Astrocyte (in vitro differentiated cells and primary cell): ENCODE measurements at regions not wholly inside any gene's neighbourhood (a gene's known extent, or its start where the extent isn't known, plus 50 kb on each side); places are given as distances from the start of the nearest gene placed in this dataset.
A peak's percentile ranks its signal among the peaks of the same experiment; 100 is the strongest.

Source experiments
- DNase-seq: peaks from one replicate; pipeline ENCODE4 v3.0.0-alpha.2; 2010; ENCODE audit warnings: low read depth
- FAIRE-seq: peaks from 2 replicates; lab custom pipeline; 2011; peaks lifted over from hg19 to GRCh38; lab: Jason Lieb, UNC
- H2AFZ ChIP-seq: 2 replicates; pipeline ENCODE4 v1.6.0; 2012; ENCODE audit warnings: low read depth, low read length, inconsistent platforms
- H3K27ac ChIP-seq: 2 replicates; pipeline ENCODE4 v1.5.1; 2011; ENCODE audit warnings: low read depth, low read length, inconsistent platforms
- H3K27me3 ChIP-seq: 2 replicates; pipeline ENCODE4 v1.6.0; 2011; ENCODE audit warnings: low read length, inconsistent platforms; ENCODE audit not compliant: insufficient read depth
- H3K36me3 ChIP-seq: 2 replicates; pipeline ENCODE4 v1.5.1; 2011; ENCODE audit warnings: low read length, inconsistent platforms; ENCODE audit not compliant: insufficient read depth
- H3K4me1 ChIP-seq: 2 replicates; pipeline ENCODE4 v1.5.1; 2011; ENCODE audit warnings: low read length, inconsistent platforms; ENCODE audit not compliant: insufficient read depth
- H3K4me2 ChIP-seq: 2 replicates; pipeline ENCODE4 v1.6.0; 2012; ENCODE audit warnings: low read length, inconsistent platforms
- H3K4me3 ChIP-seq: 2 replicates; pipeline ENCODE4 v1.5.1; 2011; ENCODE audit warnings: low read depth, mild to moderate bottlenecking, low read length, inconsistent platforms; ENCODE audit not compliant: insufficient read depth
- H3K79me2 ChIP-seq: 2 replicates; pipeline ENCODE4 v1.6.0; 2012; ENCODE audit warnings: mild to moderate bottlenecking, low read length, inconsistent platforms; ENCODE audit not compliant: insufficient read depth
- H3K9ac ChIP-seq: 2 replicates; pipeline ENCODE4 v1.6.0; 2012; ENCODE audit warnings: mild to moderate bottlenecking, low read length, inconsistent platforms
- H3K9me3 ChIP-seq: 2 replicates; pipeline ENCODE4 v1.5.1; 2012; ENCODE audit warnings: low read depth, mild to moderate bottlenecking, low read length, inconsistent platforms; ENCODE audit not compliant: insufficient read depth
- H4K20me1 ChIP-seq: 2 replicates; pipeline ENCODE4 v1.6.0; 2012; ENCODE audit warnings: low read length, inconsistent platforms; ENCODE audit not compliant: insufficient read depth
- H3K27ac Mint-ChIP-seq: one replicate; pipeline ENCODE4 v1.8.0; 2021; ENCODE audit warnings: mild to moderate bottlenecking, mixed read lengths; ENCODE audit not compliant: unreplicated experiment
- H3K27me3 Mint-ChIP-seq: one replicate; pipeline ENCODE4 v1.8.0; 2021; ENCODE audit warnings: low read depth, mixed read lengths; ENCODE audit not compliant: unreplicated experiment
- H3K36me3 Mint-ChIP-seq: one replicate; pipeline ENCODE4 v1.8.0; 2021; ENCODE audit warnings: low read depth, mixed read lengths; ENCODE audit not compliant: unreplicated experiment
- H3K4me1 Mint-ChIP-seq: one replicate; pipeline ENCODE4 v1.8.0; 2021; ENCODE audit warnings: low read depth, mixed read lengths; ENCODE audit not compliant: unreplicated experiment
- H3K4me3 Mint-ChIP-seq: one replicate; pipeline ENCODE4 v1.8.0; 2021; ENCODE audit warnings: mild to moderate bottlenecking, moderate library complexity, mixed read lengths; ENCODE audit not compliant: unreplicated experiment
- H3K9me3 Mint-ChIP-seq: one replicate; pipeline ENCODE4 v1.8.0; 2021; ENCODE audit warnings: mild to moderate bottlenecking, mixed read lengths; ENCODE audit not compliant: unreplicated experiment
- CTCF ChIP-seq: IDR thresholded peaks from 2 replicates; pipeline ENCODE4 v1.5.1; 2011; ENCODE audit warnings: low read depth, mild to moderate bottlenecking, inconsistent platforms, low read length, moderate library complexity; ENCODE audit not compliant: insufficient read depth
- EZH2 ChIP-seq: IDR thresholded peaks from 2 replicates; pipeline ENCODE4 v1.6.1; 2012; ENCODE audit warnings: mild to moderate bottlenecking, low read length, inconsistent platforms; ENCODE audit not compliant: insufficient read depth

DNA sequence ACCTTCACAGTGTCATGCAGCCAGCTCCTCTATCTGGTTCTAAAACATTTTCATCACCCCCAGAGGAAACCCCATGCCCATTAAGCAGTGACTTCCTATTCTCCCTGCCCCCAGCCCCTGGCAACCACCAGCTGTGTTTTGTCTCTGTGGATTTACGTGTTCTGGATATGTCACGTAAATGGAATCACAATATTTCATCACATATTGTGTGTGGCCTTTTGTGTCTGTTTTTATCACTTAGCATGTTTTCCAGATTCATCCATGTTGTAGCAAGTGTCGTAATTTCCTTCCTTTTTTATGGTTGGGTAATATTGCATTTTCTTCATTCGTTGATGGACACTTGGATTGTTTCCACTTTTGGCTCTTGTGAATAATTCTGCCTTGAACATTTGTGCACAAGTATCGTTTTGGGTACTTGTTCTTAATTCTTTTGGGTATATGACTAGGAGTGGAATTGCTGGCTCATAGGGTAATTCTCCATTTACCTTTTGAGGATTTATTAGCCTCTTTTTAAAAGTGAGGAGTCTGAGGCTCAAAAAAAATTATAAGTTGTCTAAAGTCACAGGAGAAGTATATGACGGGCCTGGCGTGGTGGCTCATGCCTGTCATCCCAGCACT lies 127.0 kb downstream of the MRPS6 start:
- H3K4me3 Mint-ChIP-seq: no peak overlapping the region

GRCh38 chr21:34201001-34201400 lies 127.6 kb downstream of the MRPS6 start:
- no peak for TF ChIP-seq CTCF
- no peak for TF ChIP-seq EZH2
- H3K36me3 Mint-ChIP-seq: no peaks in the 10 kb centered on the region
- H3K4me1 Mint-ChIP-seq: peaks cover 24% of the 10 kb centered on the region
- H3K27ac ChIP-seq: no peak overlapping the region
- no peaks in the 10 kb centered on the region for H4K20me1 ChIP-seq
- H2AFZ ChIP-seq: peak overlapping the region; percentile 91
- peaks cover 14% of the 10 kb centered on the region for H3K4me1 ChIP-seq
- no peaks in the 10 kb centered on the region for H3K79me2 ChIP-seq
- no peak overlapping the region for H3K4me3 Mint-ChIP-seq
- no peak overlapping the region for H3K4me3 ChIP-seq
- DNase-seq (no peak), FAIRE-seq (no peak)
- H3K27me3 ChIP-seq: peaks cover 3% of the 10 kb centered on the region
- H3K9ac ChIP-seq: no peak overlapping the region
- no peaks in the 10 kb centered on the region for H3K27me3 Mint-ChIP-seq
- H3K4me2 ChIP-seq: peak overlapping the region; percentile 92
- no peaks in the 10 kb centered on the region for H3K9me3 ChIP-seq
- no peaks in the 10 kb centered on the region for H3K36me3 ChIP-seq
- no peaks in the 10 kb centered on the region for H3K9me3 Mint-ChIP-seq
- no peak overlapping the region for H3K27ac Mint-ChIP-seq

More for the DNA sequence above, 127.0 kb downstream of the MRPS6 start:
- Histone ChIP-seq H3K9ac (no peak overlapping the region), H2AFZ (no peak overlapping the region), H3K79me2 (no peaks in the 10 kb centered on the region), H4K20me1 (no peaks in the 10 kb centered on the region), H3K4me2 (no peak overlapping the region), H3K27me3 (peaks cover 3% of the 10 kb centered on the region), H3K4me3 (no peak overlapping the region), H3K27ac (no peak overlapping the region), H3K4me1 (peaks cover 14% of the 10 kb centered on the region), H3K36me3 (no peaks in the 10 kb centered on the region), H3K9me3 (no peaks in the 10 kb centered on the region)
- H3K4me1 Mint-ChIP-seq: peaks cover 21% of the 10 kb centered on the region
- no peak overlapping the region for H3K27ac Mint-ChIP-seq
- H3K36me3 Mint-ChIP-seq: no peaks in the 10 kb centered on the region
- no peak for TF ChIP-seq EZH2
- TF ChIP-seq CTCF: no peak
- no peaks in the 10 kb centered on the region for H3K9me3 Mint-ChIP-seq
- no peaks in the 10 kb centered on the region for H3K27me3 Mint-ChIP-seq
- FAIRE-seq (no peak), DNase-seq (no peak)

DNA sequence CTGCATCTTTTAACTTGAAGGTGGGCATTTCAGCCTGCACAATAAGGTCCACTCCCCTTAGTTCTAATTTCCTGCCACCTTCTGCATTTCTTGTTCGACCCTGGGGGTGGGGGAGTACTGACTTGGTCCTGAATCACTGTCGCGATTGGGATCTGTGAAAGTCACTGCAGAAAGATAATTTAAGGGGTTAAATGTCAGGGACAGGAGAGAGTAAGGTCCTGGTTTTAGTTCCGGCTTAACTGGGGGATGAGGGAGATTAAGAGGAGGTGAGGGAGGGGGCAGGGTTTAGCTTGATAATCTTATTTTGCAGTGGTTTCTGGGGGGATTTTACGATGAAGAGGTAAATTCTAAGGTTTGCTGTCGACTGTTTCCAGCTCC lies 128.1 kb downstream of the MRPS6 start:
- H3K4me1 Mint-ChIP-seq: peaks cover 25% of the 10 kb centered on the region

More for the DNA sequence above, 128.1 kb downstream of the MRPS6 start:
- H2AFZ ChIP-seq: peak overlapping the region; percentile 91
- peak overlapping the region; percentile 82 for H3K4me3 Mint-ChIP-seq
- peak overlapping the region; percentile 45 for H3K27ac Mint-ChIP-seq
- no peaks in the 10 kb centered on the region for H3K27me3 Mint-ChIP-seq
- no peak for DNase-seq
- no peaks in the 10 kb centered on the region for H3K36me3 Mint-ChIP-seq
- no peaks in the 10 kb centered on the region for H3K9me3 ChIP-seq
- H3K4me2 ChIP-seq: peak overlapping the region; percentile 92
- no peaks in the 10 kb centered on the region for H4K20me1 ChIP-seq
- H3K4me3 ChIP-seq: peak overlapping the region; percentile 56
- H3K27ac ChIP-seq: no peak overlapping the region
- no peak for FAIRE-seq
- H3K9ac ChIP-seq: peak overlapping the region; percentile 45
- peaks cover 3% of the 10 kb centered on the region for H3K27me3 ChIP-seq
- H3K79me2 ChIP-seq: no peaks in the 10 kb centered on the region
- peaks cover 14% of the 10 kb centered on the region for H3K4me1 ChIP-seq
- no peaks in the 10 kb centered on the region for H3K9me3 Mint-ChIP-seq
- no peaks in the 10 kb centered on the region for H3K36me3 ChIP-seq
- no peak for TF ChIP-seq EZH2
- no peak for TF ChIP-seq CTCF
